CD4-positive, alpha-beta T cell treated with Interleukin-17A for 1 hour (primary cell): ENCODE measurements at regions not wholly inside any gene's neighbourhood (a gene's known extent, or its start where the extent isn't known, plus 50 kb on each side); places are given as distances from the start of the nearest gene placed in this dataset.

Experiments
- DNase-seq: peaks from one replicate; pipeline ENCODE4 v3.0.0-alpha.2; 2020

GRCh38 chr16:62585041-62585545 is 548.9 kb upstream of the CDH8 start:
- no peak for DNase-seq

- no peak for DNase-seq
Observed at GRCh38 chr16:62583414-62583813, 547.2 kb upstream of the CDH8 start.

GRCh38 chr16:62573466-62573865 is 537.2 kb upstream of the CDH8 start:
- no peak for DNase-seq

GRCh38 chr16:62568926-62569325 is 532.7 kb upstream of the CDH8 start:
- no peak for DNase-seq

GRCh38 chr16:62565706-62566105 is 529.5 kb upstream of the CDH8 start:
- no peak for DNase-seq

- no peak for DNase-seq
Observed at GRCh38 chr16:62564291-62564690, 528.1 kb upstream of the CDH8 start.

GRCh38 chr16:62562121-62562520 is 525.9 kb upstream of the CDH8 start:
- DNase-seq, result no peak

GRCh38 chr16:62549875-62550274 is 513.6 kb upstream of the CDH8 start:
- DNase-seq, result no peak

GRCh38 chr16:62548095-62548494 is 511.9 kb upstream of the CDH8 start:
- DNase-seq, result no peak

GRCh38 chr16:62546701-62547100 is 510.5 kb upstream of the CDH8 start:
- no peak for DNase-seq

GRCh38 chr16:62545039-62545438 is 508.8 kb upstream of the CDH8 start:
- DNase-seq, result no peak

- DNase-seq, result no peak
Observed at GRCh38 chr16:62543516-62543915, 507.3 kb upstream of the CDH8 start.

GRCh38 chr16:62539657-62540056 is 503.4 kb upstream of the CDH8 start:
- DNase-seq, result no peak

GRCh38 chr16:62530426-62530825 is 494.2 kb upstream of the CDH8 start:
- DNase-seq, result no peak

GRCh38 chr16:62516001-62516400 is 479.8 kb upstream of the CDH8 start:
- DNase-seq, result no peak

GRCh38 chr16:62503073-62503472 is 466.8 kb upstream of the CDH8 start:
- DNase-seq, result no peak

GRCh38 chr16:62478903-62479458 is 442.7 kb upstream of the CDH8 start:
- DNase-seq, result no peak

- no peak for DNase-seq
Observed at GRCh38 chr16:62477796-62478195, 441.6 kb upstream of the CDH8 start.

- no peak for DNase-seq
Observed at GRCh38 chr16:62475573-62475972, 439.3 kb upstream of the CDH8 start.

GRCh38 chr16:62462971-62463370 is 426.7 kb upstream of the CDH8 start:
- DNase-seq, result no peak

GRCh38 chr16:62450291-62450690 is 414.1 kb upstream of the CDH8 start:
- DNase-seq, result no peak

- DNase-seq, result no peak
Observed at GRCh38 chr16:62445909-62446308, 409.7 kb upstream of the CDH8 start.

GRCh38 chr16:62424206-62424605 is 388.0 kb upstream of the CDH8 start:
- no peak for DNase-seq

GRCh38 chr16:62408760-62409159 is 372.5 kb upstream of the CDH8 start:
- DNase-seq, result no peak

GRCh38 chr16:62406387-62406786 is 370.1 kb upstream of the CDH8 start:
- DNase-seq, result no peak
